GM21381 (cell line): ENCODE measurements at regions not wholly inside any gene's neighbourhood (a gene's known extent, or its start where the extent isn't known, plus 50 kb on each side); places are given as distances from the start of the nearest gene placed in this dataset.
"Not testable (repeated sequence)": the region's sequence is repeated elsewhere in the genome, so short reads cannot be mapped to it uniquely, and the experiment has no call there.

Experiments used
- ATAC-seq: cut with Tn5 transposase; IDR thresholded peaks from one replicate; pipeline ENCODE4 v1.9.1; 2021; ENCODE audit warnings: mild to moderate bottlenecking, moderate library complexity; ENCODE audit not compliant: unreplicated experiment

GRCh38 chr5:120913396-120913795 is 449.3 kb downstream of the PRR16 start:
- ATAC-seq, result no peak

DNA sequence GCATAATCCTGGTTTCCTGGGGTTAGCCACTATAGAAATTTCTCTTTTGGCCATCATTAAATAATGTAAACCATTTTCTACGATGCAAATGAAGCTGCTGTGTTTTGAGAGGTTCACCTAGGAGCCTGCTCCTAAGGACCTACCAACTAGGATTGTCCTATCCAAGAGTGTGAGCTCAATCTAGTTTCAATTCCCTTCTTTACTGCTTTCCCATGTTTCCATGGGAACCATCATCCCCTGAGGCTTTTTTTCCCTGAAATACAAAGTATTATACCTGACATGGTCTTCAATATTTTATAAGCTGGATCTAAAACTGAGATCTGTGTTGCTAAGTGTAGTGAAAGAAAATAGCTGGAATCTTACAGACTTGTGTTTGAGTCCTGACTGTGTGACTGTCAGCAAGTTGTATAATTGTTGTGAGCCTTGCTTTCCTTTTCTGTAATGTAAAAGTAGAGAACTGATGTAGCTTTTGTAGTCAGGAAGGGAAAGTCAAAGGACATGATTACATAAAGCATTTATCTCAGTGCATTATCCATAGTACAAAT is 453.2 kb downstream of the PRR16 start:
- no peak for ATAC-seq

GRCh38 chr5:120919017-120919416 is 454.9 kb downstream of the PRR16 start:
- no peak for ATAC-seq

GRCh38 chr5:120923026-120923425 is 458.9 kb downstream of the PRR16 start:
- ATAC-seq, result no peak

- ATAC-seq, result no peak
These were observed 462.4 kb downstream of the PRR16 start for GRCh38 chr5:120926471-120926870.

DNA sequence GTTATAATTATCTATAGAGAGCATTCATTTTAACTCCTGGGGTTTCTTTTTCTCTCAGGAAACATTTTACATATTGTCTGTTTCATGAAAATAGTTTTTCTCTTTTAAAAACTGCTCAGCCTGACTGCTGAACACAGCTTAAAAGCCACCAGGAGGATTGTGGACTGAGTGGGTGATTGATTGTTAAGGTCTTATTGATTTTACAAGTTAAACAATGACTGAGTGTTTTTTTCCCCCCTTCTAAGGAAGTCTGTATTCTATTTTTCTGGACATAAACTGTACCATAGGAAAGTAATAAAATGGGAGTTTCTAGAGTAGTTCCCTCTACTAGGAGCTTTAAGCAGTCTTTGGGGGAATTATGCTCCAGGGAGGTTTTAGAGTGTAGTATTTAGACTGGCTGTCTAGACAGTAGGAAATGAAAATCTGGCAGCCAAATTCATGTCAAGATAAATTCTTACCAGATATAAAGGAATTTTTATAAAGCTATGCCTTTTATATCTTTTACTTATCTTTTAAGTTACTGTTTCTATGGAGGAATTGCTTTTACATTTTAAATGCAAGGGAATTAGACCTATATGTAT is 463.9 kb downstream of the PRR16 start:
- no peak for ATAC-seq

DNA sequence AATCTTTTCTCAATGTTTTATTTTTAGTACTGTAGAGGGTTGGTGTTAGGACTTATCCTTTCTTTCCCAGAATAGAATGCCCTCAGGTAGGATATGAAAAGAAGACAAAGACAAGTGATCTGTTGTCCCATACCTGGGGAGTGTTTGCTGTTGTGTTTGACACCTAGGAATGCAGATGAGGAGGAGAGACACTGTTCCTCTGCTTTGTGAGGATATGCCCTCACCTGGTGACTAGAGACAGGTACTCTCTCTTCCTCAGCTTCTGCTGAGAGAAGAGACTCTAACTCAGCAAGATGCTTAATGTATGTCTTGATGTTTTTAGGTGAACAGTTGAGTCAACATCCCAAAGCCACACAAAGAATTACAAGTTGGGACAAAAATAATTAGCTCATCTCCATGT is 468.4 kb downstream of the PRR16 start:
- ATAC-seq, result no peak

DNA sequence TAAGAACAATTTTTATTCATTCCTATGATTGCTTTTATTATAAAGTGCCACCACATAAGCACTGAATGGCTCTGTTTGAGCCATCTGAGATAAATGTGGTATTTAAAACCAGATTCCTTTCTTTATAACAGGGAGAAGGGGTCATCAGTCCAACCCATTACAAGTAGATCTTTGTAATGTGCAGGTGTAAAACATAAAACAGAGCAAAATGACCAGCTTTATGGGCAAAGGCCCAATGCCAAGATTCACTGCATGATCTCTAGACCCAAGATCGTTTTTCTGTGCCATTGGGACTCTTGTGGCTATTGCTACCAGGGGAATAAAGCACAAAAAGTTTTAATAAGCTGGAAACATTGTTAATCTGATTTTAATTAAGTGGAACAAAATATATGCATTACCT is 469.9 kb downstream of the PRR16 start:
- ATAC-seq, result no peak

- no peak for ATAC-seq
These were observed 472.6 kb downstream of the PRR16 start for GRCh38 chr5:120936652-120937051.

GRCh38 chr5:120938604-120939003 is 474.5 kb downstream of the PRR16 start:
- ATAC-seq, result no peak

- ATAC-seq, result no peak
These were observed 478.7 kb downstream of the PRR16 start for GRCh38 chr5:120942596-120943350.

DNA sequence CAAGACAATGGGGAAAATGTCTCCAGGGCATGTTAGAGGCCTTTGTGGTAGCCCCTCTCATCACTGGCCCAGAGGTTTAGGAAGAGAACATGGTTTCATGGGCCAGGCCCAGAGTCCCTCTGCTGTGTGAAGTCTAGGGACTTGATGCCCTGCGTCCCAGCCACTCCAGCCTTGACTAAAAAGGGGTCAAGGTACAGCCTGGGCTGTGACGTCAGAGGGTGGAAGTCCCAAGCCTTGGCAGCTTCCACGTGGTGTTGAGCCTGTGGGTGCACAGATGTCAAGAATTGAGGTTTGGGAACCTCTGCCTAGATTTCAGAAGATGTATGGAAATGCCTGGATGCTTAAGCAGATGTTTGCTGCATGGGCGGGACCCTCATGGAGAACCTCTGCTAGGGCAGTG is 485.5 kb downstream of the PRR16 start:
- not testable (repeated sequence) for ATAC-seq

GRCh38 chr5:120953445-120953844 is 489.3 kb downstream of the PRR16 start:
- ATAC-seq, result not testable (repeated sequence)

DNA sequence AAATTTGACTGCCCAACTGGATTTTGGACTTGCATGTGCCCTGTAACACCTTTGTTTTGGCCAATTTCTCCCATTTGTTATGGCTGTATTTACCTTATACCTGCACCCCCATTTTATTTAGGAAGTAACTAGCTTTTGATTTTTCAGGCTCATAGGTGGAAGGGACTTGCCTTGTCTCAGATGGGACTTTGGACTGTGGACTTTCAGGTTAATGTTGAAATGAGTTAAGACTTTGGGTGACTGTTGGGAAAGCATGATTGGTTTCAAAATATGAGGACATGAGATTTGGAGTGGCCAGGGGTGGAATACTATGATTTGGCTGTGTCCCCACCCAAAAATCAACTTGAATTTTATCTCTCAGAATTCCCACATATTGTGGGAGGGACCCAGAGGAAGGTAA is 490.2 kb downstream of the PRR16 start:
- ATAC-seq, result no peak

- no peak for ATAC-seq
These were observed 491.7 kb downstream of the PRR16 start for GRCh38 chr5:120955795-120956194.

DNA sequence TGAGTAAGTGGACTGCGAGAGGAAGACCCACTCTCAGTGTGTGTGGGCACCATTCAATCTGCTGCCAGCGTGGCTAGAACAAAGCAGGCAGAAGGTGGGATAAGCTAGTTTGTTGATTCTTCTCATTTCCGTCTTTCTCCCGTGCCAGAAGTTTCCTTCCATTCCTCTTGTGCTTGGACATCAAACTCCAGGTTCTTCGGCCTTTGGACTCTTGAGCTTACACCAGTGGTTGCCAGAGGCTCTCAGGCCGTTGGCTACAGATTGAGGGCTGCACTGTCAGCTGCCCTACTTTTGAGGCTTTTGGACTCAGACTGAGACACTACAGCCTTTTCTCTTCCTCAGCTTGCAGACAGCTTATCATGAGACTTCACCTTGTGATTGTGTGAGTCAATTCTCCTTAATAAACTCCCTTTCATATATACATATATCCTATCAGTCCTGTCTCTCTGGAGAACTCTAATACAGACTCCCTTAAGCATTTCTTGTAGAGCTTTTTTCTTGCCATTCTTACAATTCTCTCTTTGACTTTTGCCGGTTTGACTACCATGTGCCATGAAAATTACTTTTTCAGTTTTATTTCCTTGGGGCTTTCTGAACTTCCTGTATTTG is 494.9 kb downstream of the PRR16 start:
- ATAC-seq, result no peak

GRCh38 chr5:120960510-120960909 is 496.4 kb downstream of the PRR16 start:
- ATAC-seq, result no peak

DNA sequence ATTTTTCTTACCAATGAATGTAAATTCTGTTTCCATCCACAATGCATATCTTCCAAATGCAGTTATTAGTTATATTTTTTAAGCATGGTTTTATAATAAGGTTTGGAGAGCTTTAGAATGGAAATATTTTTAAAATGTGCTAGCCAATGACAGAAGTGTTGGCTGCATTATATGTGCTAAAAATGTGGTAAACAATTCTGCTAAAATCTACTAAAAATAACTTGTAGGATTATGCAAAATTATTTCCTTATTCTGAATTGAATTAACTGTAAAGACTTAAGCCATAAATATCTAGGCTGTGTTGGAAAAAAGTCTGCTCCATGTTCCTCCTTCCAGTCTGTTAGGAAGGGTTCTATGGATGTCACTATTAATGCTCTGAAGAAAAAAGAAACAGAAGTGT is 503.3 kb downstream of the PRR16 start:
- ATAC-seq, result no peak

DNA sequence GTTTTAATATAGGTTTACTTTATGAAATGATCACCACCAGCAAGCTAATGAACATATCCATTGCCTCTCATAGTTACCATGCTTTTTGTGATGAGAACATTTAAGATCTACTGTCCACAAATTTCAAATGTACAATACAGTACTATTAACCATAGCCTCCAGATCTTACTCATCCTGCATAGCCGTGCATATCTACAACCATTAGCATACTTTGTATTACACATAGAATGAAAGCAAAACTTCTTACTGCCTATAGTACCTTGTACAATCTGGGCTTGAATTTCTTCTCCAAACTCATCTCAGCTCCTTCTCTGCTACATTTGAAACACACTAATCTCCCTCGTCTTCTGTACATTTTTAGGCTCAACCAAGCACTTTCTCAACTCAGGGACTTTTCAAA is 510.6 kb downstream of the PRR16 start:
- no peak for ATAC-seq

GRCh38 chr5:120982351-120982750 is 518.3 kb downstream of the PRR16 start:
- ATAC-seq, result no peak

- no peak for ATAC-seq
These were observed 521.4 kb downstream of the PRR16 start for GRCh38 chr5:120985526-120985925.

GRCh38 chr5:120988491-120988890 is 524.4 kb downstream of the PRR16 start:
- ATAC-seq, result no peak
